Left renal pelvis (tissue), 4 donors: ENCODE measurements at regions not wholly inside any gene's neighbourhood (a gene's known extent, or its start where the extent isn't known, plus 50 kb on each side); places are given as distances from the start of the nearest gene placed in this dataset.
"Not testable (repeated sequence)": the region's sequence is repeated elsewhere in the genome, so short reads cannot be mapped to it uniquely, and the experiment has no call there.

Source experiments
- DNase-seq, 4 donors: peaks; one replicate each; pipeline ENCODE4 v3.0.0-alpha.2; 2013; ENCODE audit warnings: low read depth in 4 of 4, low spot score in 3 of 4

DNA sequence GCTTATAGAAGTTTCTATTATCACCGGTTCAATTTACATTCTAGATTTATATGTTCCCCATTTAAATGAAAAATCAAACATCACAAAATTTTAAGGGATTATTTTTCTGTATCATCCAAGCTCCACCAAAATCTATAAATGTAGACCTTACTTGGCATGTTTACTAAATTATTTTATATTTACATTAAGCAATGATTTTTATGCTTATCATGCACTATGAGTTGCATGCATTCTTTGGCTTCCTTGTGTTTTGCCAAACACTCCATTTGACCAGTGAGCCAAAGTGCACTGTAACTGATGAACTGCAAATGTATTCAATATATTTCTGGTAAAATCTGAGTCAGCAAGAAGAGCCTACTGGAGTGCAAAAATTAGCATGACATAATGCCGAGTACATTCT lies 595.5 kb upstream of the PCDH7 start:
- not testable (repeated sequence) for DNase-seq

DNA sequence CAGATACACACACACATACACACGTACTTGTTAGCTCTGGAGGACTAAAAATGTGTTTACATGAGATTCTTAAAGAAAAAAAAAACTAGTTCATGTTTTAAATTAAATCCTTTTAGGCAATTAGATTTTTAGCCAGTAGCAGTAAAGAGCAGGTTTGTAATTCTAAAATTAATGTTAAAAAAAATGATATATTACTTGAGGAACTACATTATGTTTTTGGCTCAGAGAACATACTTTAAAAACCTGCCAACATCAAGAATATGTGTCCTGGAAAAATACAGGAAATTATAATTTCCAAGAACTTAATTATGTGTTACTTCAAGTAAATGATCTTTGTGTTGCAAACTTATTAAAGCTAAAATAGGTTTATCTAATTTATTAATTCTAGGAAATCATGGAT lies 594.3 kb upstream of the PCDH7 start:
- no peak for DNase-seq

DNA sequence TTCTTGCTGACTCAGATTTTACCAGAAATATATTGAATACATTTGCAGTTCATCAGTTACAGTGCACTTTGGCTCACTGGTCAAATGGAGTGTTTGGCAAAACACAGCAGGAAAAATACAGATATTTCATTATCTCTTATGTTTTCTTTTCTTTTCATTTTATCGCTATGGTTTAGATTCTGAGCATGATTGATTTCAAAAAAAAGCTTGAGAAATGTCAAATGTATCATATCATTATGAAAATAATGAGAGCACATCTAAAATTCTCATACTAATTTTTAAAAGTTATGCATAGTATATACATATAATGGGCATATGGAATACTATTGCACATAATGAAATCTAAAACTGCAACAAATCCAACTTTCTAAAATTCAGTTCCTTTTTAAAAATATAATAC lies 593.8 kb upstream of the PCDH7 start:
- no peak for DNase-seq

DNA sequence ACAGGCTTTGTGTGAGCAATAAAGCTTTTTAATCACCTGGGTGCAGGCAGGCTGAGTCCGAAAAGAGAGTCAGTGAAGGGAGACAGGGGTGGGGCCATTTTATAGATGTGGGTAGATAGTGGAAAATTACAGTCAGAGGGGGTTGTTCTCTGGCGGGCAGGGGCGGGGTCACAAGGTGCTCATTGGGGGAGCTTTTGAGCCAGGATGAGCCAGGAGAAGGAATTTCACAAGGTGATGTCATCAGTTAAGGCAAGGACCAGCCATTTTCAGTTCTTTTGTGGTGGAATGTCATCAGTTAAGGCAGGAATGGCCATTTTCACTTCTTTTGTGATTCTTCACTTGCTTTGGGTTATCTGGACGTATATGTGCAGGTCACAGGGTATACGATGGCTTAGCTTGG lies 571.3 kb upstream of the PCDH7 start:
- DNase-seq, result not testable (repeated sequence)

DNA sequence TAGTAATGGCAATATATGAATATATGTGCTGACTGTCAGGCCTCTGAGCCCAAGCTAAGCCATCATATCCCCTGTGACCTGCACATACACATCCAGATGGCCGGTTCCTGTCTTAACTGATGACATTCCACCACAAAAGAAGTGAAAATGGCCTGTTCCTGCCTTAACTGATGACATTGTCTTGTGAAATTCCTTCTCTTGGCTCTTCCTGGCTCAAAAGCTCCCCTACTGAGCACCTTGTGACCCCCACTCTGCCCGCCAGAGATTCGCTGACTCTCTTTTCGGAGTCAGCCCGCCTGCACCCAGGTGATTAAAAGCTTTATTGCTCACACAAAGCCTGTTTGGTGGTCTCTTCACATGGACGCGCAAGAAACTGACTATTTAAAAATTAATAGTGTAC lies 570.6 kb upstream of the PCDH7 start:
- not testable (repeated sequence) for DNase-seq

DNA sequence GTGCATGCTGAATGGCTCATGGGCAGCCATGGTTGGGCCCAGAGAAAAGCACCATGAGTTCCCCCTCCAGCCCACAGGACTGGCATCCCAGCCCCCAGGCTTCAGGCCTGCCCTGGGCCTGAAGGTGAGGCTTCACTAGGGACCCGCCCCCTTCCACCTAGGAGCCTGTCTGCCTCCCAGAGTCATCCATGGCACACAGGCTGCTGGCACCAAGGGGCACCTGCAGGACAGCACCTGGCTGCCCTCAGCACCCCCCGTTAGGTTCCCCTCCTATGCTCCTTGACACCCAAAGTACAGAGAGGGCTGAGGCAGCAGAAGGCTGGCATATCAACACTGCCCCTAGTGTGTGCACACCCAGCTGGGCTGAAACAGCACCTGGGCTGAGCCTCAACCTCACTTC lies 566.7 kb upstream of the PCDH7 start:
- no peak for DNase-seq

DNA sequence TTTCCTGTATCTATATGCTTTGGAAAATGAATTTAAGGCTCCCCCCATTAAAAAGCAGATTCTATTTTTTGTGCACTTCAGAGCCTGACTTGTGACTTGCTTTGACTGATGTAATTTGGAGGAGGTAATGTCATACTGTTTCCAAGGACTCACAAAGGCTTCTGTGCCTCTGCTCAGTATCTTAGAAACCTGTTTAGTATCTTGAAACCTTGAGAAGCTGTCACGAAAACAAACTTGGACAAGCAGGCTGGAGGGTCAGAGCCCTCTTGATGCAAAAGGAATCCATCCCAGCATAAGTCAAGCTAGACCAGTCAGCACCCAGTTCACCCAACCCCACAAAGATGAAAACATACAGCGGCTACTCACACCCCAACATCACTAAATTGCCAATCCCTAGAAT lies 560.0 kb upstream of the PCDH7 start:
- no peak for DNase-seq

DNA sequence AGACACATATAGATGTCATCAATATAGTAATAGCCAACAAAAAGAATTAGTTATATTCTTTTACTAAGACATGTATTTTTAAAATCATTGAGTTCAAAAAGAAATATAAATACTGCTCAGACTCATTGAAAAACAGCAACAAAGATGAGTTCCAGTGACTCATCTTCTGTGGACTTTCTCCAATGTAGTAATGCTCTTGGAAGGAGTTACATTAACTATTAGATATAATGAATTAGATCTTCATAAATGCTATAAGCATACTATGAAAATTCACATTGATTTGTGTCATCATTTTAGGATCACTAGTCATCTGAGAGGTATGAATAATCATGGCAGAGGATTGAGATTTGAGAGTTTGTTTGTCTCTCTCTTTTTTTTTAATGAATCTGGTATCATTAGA lies 547.8 kb upstream of the PCDH7 start:
- no peak for DNase-seq

DNA sequence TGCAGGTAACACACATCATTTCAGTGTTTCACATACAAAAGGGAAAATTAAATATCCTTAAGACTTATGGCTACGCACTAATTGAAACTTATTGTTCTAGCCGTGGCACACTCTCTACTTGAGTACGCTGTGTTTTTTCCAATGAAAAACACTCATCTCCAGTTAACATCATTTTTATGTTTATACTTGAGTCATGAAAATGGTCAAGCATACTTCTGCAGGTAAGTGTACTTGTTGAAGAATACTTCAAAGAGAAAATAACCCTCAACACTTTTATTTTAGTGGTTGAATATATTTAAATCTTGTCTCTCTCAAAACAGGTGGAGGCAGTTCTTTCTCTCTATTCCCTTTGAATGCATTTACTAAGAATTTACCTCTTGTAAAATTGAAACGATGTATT lies 538.7 kb upstream of the PCDH7 start:
- DNase-seq, result no peak

DNA sequence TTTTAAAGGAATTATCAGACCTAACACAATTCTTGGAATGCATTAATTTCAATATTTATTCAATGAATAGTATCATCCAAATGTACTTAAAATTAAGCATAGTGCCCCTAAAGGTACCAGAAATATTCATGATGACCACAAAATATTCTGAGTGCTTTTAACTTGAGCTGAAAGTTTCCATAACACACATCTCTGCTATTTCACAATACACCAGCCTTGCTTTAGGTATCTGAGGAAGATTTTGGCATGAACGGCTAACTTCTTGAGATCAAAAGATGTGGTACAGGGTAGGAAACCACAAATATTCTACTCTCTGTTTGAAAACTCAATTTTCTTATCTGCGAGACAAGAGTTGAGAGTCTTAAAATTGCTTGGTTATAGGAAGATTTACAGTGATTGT lies 538.3 kb upstream of the PCDH7 start:
- no peak for DNase-seq

DNA sequence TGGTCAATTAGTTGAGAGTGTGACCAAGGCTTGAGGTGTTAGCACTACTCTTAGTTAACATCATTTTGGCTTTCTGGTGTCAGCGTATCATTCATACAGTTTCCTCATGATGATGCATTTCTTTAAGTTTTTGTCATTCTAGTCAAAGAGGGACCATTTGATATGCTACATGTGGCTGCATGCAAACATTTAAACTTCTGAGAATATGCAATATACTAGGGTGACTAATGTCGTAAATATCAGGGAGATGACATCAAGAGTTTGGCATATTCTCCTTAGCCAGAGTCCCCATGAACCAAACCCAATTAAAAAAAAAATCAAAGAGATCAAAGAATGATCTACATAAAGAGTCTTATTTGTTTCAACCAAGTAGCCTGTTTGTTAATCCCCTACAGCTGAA lies 537.4 kb upstream of the PCDH7 start:
- no peak for DNase-seq

DNA sequence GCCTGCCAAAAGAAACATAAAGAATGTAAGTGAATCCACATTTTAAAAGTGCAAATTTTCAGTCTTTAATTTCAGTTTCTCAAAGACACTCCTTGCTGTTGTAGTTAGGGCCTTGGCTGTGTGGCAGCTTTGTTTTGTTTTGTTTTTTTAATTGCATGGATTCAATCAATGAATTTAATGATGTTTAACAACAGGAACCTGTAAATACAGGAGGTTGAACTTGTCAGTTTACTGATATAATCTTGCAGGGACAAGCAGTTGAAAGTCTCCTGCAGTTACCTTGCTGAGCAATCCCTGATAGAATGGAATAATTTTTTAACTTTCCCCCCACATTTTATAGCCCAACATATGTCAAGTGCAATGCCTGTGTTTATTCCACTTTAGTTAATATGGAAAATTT lies 528.3 kb upstream of the PCDH7 start:
- no peak for DNase-seq

DNA sequence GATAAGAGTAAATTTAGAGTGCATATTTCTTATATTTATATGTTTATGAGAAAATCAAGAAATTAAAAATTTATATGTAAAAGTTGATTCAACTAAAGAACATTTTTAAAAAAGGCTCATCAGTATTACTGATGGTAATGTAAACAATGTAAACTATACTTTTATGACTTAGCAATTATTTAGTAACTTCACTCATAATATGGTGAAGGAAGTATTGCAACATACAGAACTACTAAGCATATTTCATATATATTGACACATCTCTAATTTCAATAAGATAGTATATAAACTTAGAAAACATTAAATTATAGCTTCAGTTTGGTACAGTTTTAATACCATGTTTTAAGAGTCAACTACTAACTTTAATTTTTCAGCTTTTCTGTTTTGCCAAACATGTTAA lies 512.8 kb upstream of the PCDH7 start:
- DNase-seq, result no peak

DNA sequence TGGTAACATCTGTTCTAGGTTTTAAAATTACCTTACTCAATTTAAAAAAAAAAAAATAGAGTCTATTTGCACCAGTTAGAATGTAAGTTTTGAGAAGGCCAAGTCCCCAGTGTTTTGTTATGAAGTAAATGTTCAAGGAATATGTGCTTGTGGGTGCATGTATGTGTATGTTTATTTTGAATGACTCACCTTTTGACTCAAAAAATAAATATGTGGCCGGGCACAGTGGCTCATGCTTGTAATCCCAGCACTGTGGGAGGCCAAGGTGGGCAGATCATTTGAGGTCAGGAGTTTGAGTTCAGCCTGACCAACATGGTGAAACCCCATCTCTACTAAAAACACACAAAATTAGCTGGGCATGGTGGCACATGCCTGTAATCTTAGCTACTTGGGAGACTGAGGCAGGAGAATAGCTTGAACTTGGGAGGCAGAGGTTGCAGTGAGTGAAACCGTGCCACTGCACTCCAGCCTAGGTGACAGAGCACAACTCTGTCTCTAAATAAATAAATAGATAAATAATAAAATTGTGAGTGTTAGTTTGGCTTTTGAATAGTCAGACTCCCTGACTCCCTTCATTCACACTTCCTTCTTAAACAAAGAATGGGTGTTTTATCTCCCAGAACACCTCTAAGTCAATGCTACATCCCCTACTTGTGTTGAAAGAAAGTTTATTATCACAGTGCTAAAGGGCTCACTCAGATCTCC lies 511.3 kb upstream of the PCDH7 start:
- no peak for DNase-seq

DNA sequence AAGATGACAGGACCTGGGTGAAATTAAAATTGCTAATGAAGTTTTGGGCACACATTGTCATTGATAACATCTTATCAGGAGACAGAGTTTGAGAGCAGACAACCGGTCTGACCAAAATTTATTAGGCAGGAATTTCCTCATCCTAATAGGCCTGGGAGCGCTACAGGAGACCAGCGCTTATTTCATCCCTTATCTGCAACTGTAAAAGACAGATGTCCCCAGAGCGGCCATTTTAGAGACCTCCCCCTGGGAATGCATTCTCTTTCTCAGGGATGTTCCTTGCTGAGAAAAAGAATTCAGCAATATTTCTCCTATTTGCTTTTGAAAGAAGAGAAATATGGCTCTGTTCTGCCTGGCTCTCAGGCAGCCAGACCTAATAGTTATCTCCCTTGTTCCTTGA lies 504.2 kb upstream of the PCDH7 start:
- DNase-seq, result not testable (repeated sequence)

DNA sequence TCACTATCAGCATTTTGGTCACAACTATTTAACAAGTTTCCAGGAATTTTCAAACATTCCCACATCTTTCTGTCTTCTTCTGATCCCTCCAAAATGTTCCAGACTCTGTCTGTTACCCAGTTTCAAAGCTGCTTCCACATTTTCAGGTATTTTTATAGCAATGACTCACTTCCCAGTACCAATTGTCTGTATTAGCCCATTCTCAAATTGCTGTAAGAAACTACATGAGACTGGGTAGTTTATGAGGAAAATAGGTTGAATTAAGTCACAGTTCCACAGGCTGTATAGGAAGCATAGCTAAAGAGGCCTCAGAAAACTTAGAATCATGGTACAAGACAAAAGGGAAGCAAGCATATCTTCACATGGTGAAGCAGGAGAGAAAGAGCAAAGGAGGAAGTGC lies 475.0 kb upstream of the PCDH7 start:
- DNase-seq, result no peak

DNA sequence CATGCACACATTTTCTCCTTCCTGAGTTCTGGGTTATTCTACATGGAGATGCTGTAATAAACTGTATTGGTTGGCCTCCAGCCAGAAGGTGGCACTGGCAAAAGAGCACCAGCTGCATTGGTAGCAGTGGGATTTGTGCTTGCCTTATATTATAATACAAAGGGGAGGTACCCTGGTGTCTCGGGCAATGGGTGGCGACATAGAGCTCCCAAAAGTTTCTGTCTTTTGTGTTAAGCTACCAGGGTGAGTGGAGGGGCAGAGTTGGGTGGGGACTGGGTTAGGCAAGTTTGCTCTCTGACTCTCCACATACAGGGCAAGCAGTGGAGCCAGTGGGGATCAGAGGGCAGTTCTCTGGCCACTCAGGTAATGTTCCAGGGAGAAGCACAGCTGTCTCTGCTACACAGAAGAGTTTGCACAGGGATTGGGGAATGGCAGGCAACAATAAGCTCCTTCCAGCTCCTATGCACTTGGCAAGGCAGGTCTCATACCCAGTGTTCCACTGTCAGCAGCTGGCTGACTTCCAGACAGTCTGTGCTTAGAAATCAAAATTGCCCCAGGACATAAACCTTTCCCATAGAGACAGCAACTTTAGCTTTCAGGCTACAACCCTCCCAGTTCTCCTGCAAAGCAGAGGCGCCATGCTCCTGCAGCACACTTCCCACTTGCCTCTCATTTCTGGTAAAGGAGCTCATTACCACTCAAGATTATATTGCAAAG lies 463.9 kb upstream of the PCDH7 start:
- DNase-seq, result no peak

DNA sequence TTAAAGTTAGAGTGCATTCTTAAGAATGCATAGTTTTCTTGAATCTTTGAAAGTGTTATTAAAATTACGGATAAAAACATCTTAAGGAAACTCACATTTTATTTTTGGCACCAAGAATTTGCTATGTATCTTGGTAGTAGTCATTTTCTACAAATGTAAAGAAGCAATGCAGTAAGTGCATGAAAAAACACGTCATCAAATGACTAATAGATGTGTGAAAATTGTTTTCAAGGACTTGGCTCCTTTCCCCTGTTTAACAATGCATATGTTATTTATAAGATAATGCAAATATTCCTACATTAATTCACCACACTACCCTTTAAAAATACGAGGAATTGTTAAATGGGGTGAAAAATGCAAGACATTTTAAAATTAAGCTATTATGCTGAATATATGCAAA lies 461.2 kb upstream of the PCDH7 start:
- no peak for DNase-seq

DNA sequence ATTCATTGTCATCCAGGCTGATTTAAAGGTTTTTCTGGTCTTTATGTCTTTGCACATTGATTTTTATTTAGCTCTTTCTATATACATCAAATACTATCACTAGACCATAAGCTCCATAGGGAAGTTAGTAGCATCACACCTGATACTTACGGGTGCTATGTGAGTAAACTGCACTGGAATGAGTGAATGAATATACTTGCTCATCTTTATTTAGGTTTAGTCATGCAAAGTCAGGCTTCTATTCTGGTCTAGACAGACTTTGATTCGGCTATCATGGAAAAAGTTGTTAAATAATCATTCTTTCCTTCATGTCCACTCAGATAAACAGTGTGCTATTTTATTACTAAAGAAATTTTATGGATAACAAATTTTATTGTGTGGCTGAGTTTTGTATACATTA lies 457.8 kb upstream of the PCDH7 start:
- no peak for DNase-seq

DNA sequence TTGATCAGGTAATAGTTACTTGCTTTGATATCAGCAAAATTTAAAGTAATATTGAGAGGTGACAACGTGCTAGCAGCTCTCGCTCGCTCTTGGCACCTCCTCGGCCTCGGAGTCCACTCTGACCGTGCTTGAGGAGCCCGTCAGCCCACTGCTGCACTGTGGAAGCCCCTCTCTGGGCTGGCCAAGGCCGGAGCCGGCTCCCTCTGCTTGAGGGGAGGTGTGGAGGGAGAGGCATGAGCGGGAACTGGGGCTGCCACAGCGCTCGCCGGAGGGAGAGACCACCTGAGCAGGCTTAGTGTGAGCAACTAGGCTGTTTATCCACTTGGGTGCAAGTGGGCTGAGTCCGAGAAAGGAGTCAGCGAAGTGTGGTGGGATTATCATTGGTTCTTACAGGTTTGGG lies 455.7 kb upstream of the PCDH7 start:
- DNase-seq, result no peak

DNA sequence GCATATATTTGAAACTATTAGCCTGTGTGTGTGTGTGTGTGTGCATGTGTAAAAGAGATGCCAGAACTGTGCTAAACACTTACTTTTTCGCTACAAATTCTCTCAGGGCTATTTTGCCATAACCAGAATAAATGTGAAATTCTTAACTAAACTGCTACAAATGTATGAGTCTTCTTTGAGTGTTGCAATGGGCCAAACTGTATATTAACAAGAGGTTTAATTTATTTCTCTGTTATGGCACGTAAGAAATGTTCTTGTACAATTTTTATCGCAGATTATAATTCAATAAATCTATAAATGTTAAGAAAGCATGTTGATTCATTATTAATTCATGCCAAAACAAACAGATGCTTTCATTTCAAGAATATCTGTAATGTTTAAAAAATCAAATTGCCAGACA lies 454.5 kb upstream of the PCDH7 start:
- DNase-seq, result no peak

DNA sequence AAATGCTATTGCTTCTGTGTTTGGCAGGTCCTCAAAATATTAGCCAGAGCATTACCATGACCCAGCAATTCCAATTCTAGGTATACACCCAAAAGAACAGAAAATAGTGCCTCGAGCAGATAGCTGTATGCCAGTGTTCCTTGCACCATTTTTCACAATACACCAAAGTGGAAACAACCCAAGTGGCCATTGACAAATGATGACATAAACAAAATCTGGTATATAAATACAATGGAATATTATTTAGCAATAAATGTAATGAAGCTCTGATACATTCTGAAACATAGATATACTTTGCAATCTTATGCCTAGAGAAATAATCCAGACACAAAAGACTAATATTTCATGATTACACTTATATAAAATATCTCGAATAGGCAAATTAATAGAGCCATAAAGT lies 451.8 kb upstream of the PCDH7 start:
- no peak for DNase-seq

DNA sequence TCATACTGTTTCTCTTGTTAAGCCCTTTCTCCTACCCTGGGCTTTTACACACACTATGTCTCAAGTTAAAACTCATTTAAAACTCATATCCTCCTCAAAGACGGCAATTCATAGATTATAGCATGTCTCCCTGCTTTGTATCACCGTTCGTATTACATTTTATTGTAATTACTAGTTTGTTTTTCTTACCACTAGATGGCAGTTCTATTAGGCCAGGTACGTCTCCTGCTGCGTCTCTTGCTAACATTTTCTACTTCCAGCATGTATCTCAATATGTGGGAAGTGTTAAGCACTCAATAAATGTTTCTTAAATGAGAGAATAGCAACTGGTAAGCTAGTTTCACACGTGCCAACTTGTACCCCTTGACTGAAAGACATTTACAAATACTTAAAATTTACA lies 450.3 kb upstream of the PCDH7 start:
- DNase-seq, result no peak
